ENCODE measurements at regions not wholly inside any gene's neighbourhood (a gene's known extent, or its start where the extent isn't known, plus 50 kb on each side); places are given as distances from the start of the nearest gene placed in this dataset.

DNA sequence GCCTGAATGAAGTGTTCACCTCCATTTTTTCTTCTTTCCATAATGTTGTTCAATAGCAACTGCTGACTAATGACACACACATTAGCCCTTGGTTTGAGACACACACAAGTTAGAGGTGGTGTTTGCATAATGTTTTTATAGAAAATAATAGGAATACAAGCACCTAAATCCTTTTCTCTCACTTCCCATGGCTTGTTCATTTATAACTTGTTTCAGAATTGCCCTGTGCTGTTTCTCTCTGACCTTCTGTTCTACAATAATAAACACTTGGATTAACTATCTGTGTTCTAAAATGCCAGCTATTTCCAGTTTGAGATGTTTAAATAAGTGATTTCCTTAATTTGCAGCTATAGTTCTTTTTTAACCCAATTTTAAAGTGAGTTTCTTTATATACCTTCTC lies 525.1 kb upstream of the ROBO2 start:
- TF ChIP-seq, protein P1, sequence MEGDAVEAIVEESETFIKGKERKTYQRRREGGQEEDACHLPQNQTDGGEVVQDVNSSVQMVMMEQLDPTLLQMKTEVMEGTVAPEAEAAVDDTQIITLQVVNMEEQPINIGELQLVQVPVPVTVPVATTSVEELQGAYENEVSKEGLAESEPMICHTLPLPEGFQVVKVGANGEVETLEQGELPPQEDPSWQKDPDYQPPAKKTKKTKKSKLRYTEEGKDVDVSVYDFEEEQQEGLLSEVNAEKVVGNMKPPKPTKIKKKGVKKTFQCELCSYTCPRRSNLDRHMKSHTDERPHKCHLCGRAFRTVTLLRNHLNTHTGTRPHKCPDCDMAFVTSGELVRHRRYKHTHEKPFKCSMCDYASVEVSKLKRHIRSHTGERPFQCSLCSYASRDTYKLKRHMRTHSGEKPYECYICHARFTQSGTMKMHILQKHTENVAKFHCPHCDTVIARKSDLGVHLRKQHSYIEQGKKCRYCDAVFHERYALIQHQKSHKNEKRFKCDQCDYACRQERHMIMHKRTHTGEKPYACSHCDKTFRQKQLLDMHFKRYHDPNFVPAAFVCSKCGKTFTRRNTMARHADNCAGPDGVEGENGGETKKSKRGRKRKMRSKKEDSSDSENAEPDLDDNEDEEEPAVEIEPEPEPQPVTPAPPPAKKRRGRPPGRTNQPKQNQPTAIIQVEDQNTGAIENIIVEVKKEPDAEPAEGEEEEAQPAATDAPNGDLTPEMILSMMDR (IDR thresholded peaks at IDR 0.05): no peak
- TF ChIP-seq EP300 (IDR thresholded peaks at IDR 0.05): no peak

All from ovary (tissue), 3 donors.